Parathyroid adenoma (tissue), 2 donors: ENCODE measurements at regions not wholly inside any gene's neighbourhood (a gene's known extent, or its start where the extent isn't known, plus 50 kb on each side); places are given as distances from the start of the nearest gene placed in this dataset.

Experiments used
- H2AFZ ChIP-seq: fragments of 300-600 bp; sonication (generic); one replicate; pipeline ENCODE4 v1.7.0; 2017; ENCODE audit warnings: antibody characterized with exemption, mild to moderate bottlenecking
- H3K27ac ChIP-seq: fragments of 300-600 bp; sonication (generic); one replicate; pipeline ENCODE4 v1.7.0; 2017
- H3K27me3 ChIP-seq: fragments of 300-600 bp; sonication (generic); one replicate; pipeline ENCODE4 v1.7.0; 2017; ENCODE audit warnings: low read length; ENCODE audit not compliant: control insufficient read depth, insufficient read depth
- H3K36me3 ChIP-seq: fragments of 300-600 bp; sonication (generic); one replicate; pipeline ENCODE4 v1.7.0; 2017; ENCODE audit warnings: low read length; ENCODE audit not compliant: control insufficient read depth, insufficient read depth
- H3K4me1 ChIP-seq: fragments of 300-600 bp; sonication (generic); one replicate; pipeline ENCODE4 v1.7.0; 2017; ENCODE audit warnings: control low read depth
- H3K4me2 ChIP-seq: fragments of 300-600 bp; sonication (generic); one replicate; pipeline ENCODE4 v1.7.0; 2017; ENCODE audit warnings: low read length
- H3K4me3 ChIP-seq: fragments of 300-600 bp; sonication (generic); one replicate; pipeline ENCODE4 v1.7.0; 2017; ENCODE audit warnings: low read depth, low read length
- H3K79me2 ChIP-seq: fragments of 300-600 bp; sonication (generic); one replicate; pipeline ENCODE4 v1.7.0; 2017; ENCODE audit warnings: control low read depth
- H3K9ac ChIP-seq: fragments of 300-600 bp; sonication (generic); one replicate; pipeline ENCODE4 v1.7.0; 2017; ENCODE audit warnings: mild to moderate bottlenecking
- H3K9me3 ChIP-seq: fragments of 300-600 bp; sonication (generic); one replicate; pipeline ENCODE4 v1.7.0; 2017; ENCODE audit warnings: low read length; ENCODE audit not compliant: control insufficient read depth
- CTCF ChIP-seq: fragments of 300-600 bp; sonication (generic); IDR thresholded peaks from one replicate; pipeline ENCODE4 v1.7.0; 2017; ENCODE audit warnings: antibody characterized with exemption, mild to moderate bottlenecking
- donor health status: primary hyperparathyroidism.

- Histone ChIP-seq H3K4me2 (no peak overlapping the region), H3K4me3 (no peak overlapping the region), H3K27me3 (no peaks in the 10 kb centered on the region)
These were observed 295.7 kb downstream of the KCNJ2 start for GRCh38 chr17:70464995-70465394.

GRCh38 chr17:70468661-70469060 is 299.3 kb downstream of the KCNJ2 start:
- Histone ChIP-seq H3K36me3 (no peaks in the 10 kb centered on the region), H3K27me3 (no peaks in the 10 kb centered on the region), H3K79me2 (no peaks in the 10 kb centered on the region), H3K4me3 (no peak overlapping the region), H3K4me2 (no peak overlapping the region), H3K4me1 (no peaks in the 10 kb centered on the region), H3K9ac (no peak overlapping the region), H3K9me3 (no peaks in the 10 kb centered on the region), H2AFZ (peak overlapping the region; percentile 27), H3K27ac (no peak overlapping the region)
- TF ChIP-seq CTCF: no peak

More at GRCh38 chr17:70464995-70465394, 295.7 kb downstream of the KCNJ2 start:
- Histone ChIP-seq H3K9ac (no peak overlapping the region), H2AFZ (no peak overlapping the region), H3K36me3 (no peaks in the 10 kb centered on the region), H3K4me1 (no peaks in the 10 kb centered on the region), H3K27ac (no peak overlapping the region), H3K79me2 (no peaks in the 10 kb centered on the region), H3K9me3 (no peaks in the 10 kb centered on the region)
- no peak for TF ChIP-seq CTCF

- Histone ChIP-seq H3K79me2 (no peaks in the 10 kb centered on the region), H3K9me3 (no peaks in the 10 kb centered on the region), H3K9ac (no peak overlapping the region), H3K27ac (no peak overlapping the region), H3K4me1 (no peaks in the 10 kb centered on the region), H3K4me3 (no peak overlapping the region), H3K27me3 (no peaks in the 10 kb centered on the region), H2AFZ (no peak overlapping the region), H3K4me2 (no peak overlapping the region), H3K36me3 (no peaks in the 10 kb centered on the region)
- TF ChIP-seq CTCF: no peak
These were observed 303.7 kb downstream of the KCNJ2 start for GRCh38 chr17:70473049-70473448.

GRCh38 chr17:70476368-70476767 is 307.0 kb downstream of the KCNJ2 start:
- no peak overlapping the region for H3K9ac ChIP-seq
- no peak for TF ChIP-seq CTCF
- no peak overlapping the region for H3K4me3 ChIP-seq
- H3K4me1 ChIP-seq: peaks cover 21% of the 10 kb centered on the region
- H3K9me3 ChIP-seq: no peaks in the 10 kb centered on the region
- no peaks in the 10 kb centered on the region for H3K27me3 ChIP-seq
- H3K36me3 ChIP-seq: no peaks in the 10 kb centered on the region
- H3K27ac ChIP-seq: no peak overlapping the region
- H3K4me2 ChIP-seq: no peak overlapping the region
- H3K79me2 ChIP-seq: no peaks in the 10 kb centered on the region
- H2AFZ ChIP-seq: peak overlapping the region; percentile 36

DNA sequence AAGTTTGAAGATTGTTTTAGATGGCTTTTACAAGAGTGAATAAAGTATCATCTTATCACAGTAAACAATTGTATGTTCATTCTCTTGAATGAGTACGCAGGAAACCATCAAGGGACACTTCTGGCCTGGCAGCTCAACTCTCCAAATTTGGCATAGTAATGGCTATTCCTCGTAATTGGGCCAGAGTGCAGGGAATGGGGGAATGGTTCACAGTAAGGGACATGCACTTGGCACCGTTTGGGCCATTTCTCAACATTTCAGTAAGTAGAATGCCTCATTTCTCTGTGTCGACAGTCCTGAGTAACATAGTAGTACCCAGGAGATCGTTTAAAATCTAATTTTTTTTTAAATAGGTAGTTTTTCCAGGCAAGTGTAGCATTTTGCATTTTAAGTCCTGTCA is 309.6 kb downstream of the KCNJ2 start:
- no peaks in the 10 kb centered on the region for H3K36me3 ChIP-seq
- H3K4me1 ChIP-seq: peaks cover 31% of the 10 kb centered on the region
- H3K27me3 ChIP-seq: no peaks in the 10 kb centered on the region
- H3K79me2 ChIP-seq: no peaks in the 10 kb centered on the region
- peak overlapping the region; percentile 40 for H2AFZ ChIP-seq
- H3K9ac ChIP-seq: no peak overlapping the region
- no peaks in the 10 kb centered on the region for H3K9me3 ChIP-seq
- no peak overlapping the region for H3K4me3 ChIP-seq
- no peak overlapping the region for H3K27ac ChIP-seq
- no peak for TF ChIP-seq CTCF
- no peak overlapping the region for H3K4me2 ChIP-seq
